NB4 (cell line): ENCODE measurements at regions not wholly inside any gene's neighbourhood (a gene's known extent, or its start where the extent isn't known, plus 50 kb on each side); places are given as distances from the start of the nearest gene placed in this dataset.

Experiments
- DNase-seq: peaks from one replicate; pipeline ENCODE4 v3.0.0; 2010; ENCODE audit warnings: low read depth
- H3K4me3 ChIP-seq: one replicate; pipeline ENCODE4 v1.5.1; 2011; ENCODE audit warnings: mild to moderate bottlenecking, low read depth, low read length, moderate library complexity
- MAX ChIP-seq: IDR thresholded peaks from 2 replicates; pipeline ENCODE4 v1.6.1; 2011; ENCODE audit warnings: low read depth, low read length
- MYC ChIP-seq: IDR thresholded peaks from 2 replicates; pipeline ENCODE4 v1.6.1; 2011; ENCODE audit warnings: low read depth, low read length
- POLR2A ChIP-seq: IDR thresholded peaks from 2 replicates; pipeline ENCODE4 v1.6.1; 2011; ENCODE audit warnings: mild to moderate bottlenecking; ENCODE audit not compliant: insufficient read length; ENCODE audit errors: extremely low read depth
- TF ChIP-seq, protein P1 (sequence below): IDR thresholded peaks from one replicate; pipeline ENCODE4 v1.5.1; 2012; ENCODE audit warnings: low read depth, low read length

- DNase-seq: no peak
- TF ChIP-seq, protein P1, sequence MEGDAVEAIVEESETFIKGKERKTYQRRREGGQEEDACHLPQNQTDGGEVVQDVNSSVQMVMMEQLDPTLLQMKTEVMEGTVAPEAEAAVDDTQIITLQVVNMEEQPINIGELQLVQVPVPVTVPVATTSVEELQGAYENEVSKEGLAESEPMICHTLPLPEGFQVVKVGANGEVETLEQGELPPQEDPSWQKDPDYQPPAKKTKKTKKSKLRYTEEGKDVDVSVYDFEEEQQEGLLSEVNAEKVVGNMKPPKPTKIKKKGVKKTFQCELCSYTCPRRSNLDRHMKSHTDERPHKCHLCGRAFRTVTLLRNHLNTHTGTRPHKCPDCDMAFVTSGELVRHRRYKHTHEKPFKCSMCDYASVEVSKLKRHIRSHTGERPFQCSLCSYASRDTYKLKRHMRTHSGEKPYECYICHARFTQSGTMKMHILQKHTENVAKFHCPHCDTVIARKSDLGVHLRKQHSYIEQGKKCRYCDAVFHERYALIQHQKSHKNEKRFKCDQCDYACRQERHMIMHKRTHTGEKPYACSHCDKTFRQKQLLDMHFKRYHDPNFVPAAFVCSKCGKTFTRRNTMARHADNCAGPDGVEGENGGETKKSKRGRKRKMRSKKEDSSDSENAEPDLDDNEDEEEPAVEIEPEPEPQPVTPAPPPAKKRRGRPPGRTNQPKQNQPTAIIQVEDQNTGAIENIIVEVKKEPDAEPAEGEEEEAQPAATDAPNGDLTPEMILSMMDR: no peak
- TF ChIP-seq MAX: no peak
- TF ChIP-seq POLR2A: no peak
- no peak for TF ChIP-seq MYC
- H3K4me3 ChIP-seq: no peak overlapping the region
These were observed 354.2 kb upstream of the GALNT5 start for GRCh38 chr2:156903335-156903734.

DNA sequence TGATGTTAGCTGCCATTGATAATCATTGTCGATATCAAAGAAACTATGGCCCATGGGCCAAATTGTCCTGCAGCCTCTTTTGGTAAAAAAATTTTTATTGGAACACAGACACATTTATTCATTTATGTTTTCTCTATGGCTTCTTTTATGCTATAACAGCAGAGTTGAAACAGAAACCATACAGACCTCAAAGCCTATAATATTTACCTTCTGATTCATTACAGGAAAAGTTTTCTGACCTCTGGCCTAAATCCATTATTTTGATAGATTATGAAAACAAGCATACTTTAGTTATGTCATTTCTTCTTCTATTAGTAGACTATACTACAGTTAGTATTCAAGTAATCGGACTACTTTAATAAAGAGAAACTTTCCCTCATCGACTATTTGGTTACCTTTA is 349.7 kb upstream of the GALNT5 start:
- TF ChIP-seq, protein P1: no peak
- TF ChIP-seq MAX: no peak
- TF ChIP-seq POLR2A: no peak
- TF ChIP-seq MYC: no peak
- DNase-seq: no peak
- H3K4me3 ChIP-seq: no peak overlapping the region

- H3K4me3 ChIP-seq: no peak overlapping the region
- DNase-seq: no peak
- no peak for TF ChIP-seq MYC
- TF ChIP-seq MAX: no peak
- TF ChIP-seq POLR2A: no peak
- TF ChIP-seq, protein P1: no peak
These were observed 348.7 kb upstream of the GALNT5 start for GRCh38 chr2:156908825-156909224.

- H3K4me3 ChIP-seq: no peak overlapping the region
- DNase-seq: no peak
- TF ChIP-seq MAX: no peak
- TF ChIP-seq MYC: no peak
- TF ChIP-seq POLR2A: no peak
- TF ChIP-seq, protein P1: no peak
These were observed 347.5 kb upstream of the GALNT5 start for GRCh38 chr2:156909983-156910382.

DNA sequence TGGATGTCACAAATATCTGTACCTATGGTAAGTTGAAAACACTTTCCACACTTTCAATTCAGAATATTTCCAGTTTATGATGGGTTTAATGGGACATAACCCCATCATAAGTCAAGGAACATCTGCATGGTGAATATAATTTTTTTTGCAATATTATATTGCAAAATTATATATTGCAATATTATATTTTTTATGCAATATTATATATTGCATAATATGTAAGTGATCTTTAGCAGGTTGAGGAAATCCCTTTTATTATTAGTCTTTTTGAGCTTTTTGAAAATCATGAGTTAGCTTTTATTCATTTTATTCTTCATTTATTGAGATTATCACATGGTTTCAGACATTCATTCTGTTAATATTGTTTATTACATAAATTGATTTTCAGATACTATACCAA is 342.2 kb upstream of the GALNT5 start:
- no peak overlapping the region for H3K4me3 ChIP-seq
- DNase-seq: no peak
- TF ChIP-seq MYC: no peak

DNA sequence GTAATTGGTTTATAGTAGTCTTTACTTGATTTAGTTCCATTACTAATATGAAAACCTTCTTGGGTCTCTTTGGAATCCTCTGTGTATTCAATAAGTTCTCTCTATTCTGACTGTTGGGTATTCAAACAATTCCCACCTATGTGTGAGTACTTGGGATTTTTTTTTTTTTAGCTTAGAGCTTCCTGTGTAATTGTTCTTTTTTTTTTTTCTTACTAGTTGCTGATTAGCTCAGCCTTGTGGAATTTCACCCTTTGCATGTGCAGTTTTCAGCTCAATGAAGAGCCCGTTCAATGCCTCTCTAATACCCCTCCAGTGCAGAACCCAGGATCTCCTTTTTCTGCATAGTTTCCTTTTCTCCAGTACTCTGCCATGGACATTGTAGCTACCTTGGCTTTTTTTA is 339.1 kb upstream of the GALNT5 start:
- no peak overlapping the region for H3K4me3 ChIP-seq
- TF ChIP-seq, protein P1: no peak
- no peak for TF ChIP-seq MAX
- no peak for TF ChIP-seq POLR2A
- DNase-seq: no peak
